ENCODE measurements at regions not wholly inside any gene's neighbourhood (a gene's known extent, or its start where the extent isn't known, plus 50 kb on each side); places are given as distances from the start of the nearest gene placed in this dataset.

DNA sequence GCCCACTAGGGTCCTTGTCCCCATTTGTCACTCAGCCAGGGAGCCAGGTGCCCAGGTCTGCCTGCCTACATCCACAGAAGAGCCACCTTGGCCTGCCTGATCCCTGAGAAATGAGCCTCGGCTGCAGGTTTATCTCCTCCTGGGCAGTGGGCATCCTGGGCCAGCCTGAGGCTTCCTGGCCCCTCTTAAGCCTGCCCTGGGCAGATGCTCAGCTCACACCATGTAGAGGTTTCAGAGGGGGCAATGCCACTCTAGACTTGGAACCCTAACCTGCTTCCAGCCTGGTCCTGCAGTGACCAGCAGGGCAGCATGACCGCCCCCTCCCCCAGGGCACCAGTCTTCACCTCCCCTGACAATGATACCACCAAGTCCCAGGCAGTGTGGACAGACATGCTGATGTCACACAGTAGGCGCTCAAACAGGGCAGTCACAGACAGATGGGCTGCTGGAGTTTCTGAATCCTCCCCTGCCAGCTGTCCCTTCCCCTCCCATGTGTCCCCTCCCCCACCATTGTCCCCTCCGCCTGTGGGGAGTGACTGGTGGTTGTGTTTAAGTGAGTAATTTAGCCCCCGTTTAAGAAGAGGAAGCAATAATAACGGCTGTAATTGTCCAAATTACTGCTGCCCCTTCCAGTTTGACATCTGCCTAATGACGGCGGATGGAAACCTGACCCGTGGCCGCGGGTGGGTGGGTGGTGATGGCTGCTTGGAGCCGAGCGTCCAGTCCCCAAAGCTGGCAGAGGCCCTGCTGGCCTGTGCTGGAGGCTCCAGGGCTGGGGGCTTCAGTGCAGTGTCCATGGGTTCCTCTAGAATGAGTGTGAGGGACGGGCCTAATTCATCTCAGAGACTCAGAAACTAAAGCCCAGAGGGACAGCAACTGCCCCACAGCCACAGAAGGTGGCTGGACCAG, 147.7 kb downstream of the BARX1 start:
- TF ChIP-seq ZFP30 (CRISPR knock-in tag; IDR thresholded peaks at IDR 0.05) = no peak
- no peak for TF ChIP-seq TOX (CRISPR knock-in tag; IDR thresholded peaks at IDR 0.05; ENCODE audit: borderline replicate concordance)
- TF ChIP-seq ZFP3 (CRISPR knock-in tag; IDR thresholded peaks at IDR 0.05) = no peak
- TF ChIP-seq, protein P1, sequence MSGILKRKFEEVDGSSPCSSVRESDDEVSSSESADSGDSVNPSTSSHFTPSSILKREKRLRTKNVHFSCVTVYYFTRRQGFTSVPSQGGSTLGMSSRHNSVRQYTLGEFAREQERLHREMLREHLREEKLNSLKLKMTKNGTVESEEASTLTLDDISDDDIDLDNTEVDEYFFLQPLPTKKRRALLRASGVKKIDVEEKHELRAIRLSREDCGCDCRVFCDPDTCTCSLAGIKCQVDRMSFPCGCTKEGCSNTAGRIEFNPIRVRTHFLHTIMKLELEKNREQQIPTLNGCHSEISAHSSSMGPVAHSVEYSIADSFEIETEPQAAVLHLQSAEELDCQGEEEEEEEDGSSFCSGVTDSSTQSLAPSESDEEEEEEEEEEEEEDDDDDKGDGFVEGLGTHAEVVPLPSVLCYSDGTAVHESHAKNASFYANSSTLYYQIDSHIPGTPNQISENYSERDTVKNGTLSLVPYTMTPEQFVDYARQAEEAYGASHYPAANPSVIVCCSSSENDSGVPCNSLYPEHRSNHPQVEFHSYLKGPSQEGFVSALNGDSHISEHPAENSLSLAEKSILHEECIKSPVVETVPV (CRISPR knock-in tag; IDR thresholded peaks at IDR 0.05) = no peak
- no peak for TF ChIP-seq ZC3H10 (CRISPR knock-in tag; IDR thresholded peaks at IDR 0.05)
